Activated CD4-positive, alpha-beta T cell treated with anti-CD3 and anti-CD28 coated beads, Interleukin-2, amount 50 U/mL, for 4 hours (primary cell): ENCODE measurements at regions not wholly inside any gene's neighbourhood (a gene's known extent, or its start where the extent isn't known, plus 50 kb on each side); places are given as distances from the start of the nearest gene placed in this dataset.
"Not testable (repeated sequence)": the region's sequence is repeated elsewhere in the genome, so short reads cannot be mapped to it uniquely, and the experiment has no call there.

ENCODE experiments used
- DNase-seq, 2 experiments: peaks; one replicate each; pipeline ENCODE4 v3.0.0-alpha.2; 2020

DNA sequence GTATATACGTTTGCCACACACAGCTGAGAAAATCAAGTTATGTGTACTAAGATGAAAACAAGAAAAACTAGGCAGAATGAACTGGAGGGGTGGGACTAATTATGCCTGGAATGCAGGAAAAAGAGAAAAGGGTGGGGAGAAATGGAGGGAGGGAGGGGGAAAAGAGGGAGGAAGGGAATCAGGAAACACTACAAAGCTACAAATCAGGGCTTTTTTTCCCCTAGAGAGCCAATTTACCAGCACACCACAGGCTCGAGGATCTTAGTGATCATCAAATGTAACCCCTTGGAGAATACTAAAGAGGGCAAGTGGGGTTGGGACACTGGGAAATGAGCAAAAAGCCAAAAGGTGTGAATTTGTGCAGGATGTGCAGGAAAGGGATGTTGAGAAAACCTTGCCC lies 451.9 kb downstream of the SMARCA1 start:
- no peak for DNase-seq

DNA sequence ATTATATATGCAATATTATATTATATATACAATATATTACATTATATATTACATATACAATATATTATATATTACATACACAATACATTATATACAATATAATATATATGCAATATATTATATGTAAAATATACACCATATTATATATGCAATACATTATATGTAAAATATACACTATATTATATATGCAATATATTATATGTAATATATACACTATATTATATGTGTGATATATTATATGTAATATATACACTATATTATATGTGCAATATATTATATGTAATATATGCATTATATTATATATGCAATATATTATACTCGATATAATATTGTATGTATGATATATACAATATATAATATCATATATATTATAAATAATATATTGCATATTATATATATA lies 457.4 kb downstream of the SMARCA1 start:
- no peak for DNase-seq

DNA sequence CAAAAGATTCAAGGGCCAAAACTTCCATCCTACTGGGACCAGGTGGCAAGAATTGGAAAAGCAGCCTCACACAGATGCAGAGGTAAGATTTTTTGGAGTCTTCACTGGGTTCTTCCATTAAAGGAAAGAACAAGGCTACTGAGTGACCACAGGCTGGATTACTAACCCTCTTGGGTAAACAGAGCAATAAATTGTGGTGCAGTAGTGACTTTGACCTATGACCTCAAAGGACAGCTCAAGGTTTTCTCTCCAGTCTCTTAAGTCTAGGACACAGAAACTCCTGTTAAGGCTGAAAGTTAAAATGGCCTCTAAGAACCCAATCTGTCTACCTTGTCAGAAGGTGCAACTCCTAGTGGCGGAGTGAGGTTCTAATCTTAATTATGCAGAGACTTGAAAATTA lies 464.9 kb downstream of the SMARCA1 start:
- DNase-seq: no peak

GRCh38 chrX:129043138-129043537 lies 480.2 kb downstream of the SMARCA1 start:
- no peak for DNase-seq

DNA sequence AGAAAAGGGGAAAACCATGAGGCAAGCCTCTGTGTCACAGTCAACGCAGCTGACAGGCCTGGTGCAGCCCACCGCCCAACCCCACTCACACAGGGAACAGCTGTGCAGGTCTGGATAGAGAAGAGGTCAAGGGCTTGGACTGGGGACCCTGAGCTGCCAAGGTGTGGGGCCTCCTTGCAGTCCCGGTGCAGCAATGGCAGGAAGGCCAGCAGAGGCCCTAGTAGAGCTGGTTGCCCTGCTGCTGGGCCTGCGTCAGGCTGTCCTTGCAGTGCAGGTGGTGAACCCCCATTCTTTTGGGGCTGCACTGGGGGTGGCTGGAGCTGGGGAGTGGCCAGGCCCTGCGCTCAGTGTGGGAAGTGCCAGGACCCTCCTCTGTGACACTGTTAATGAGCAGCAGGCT lies 482.0 kb downstream of the SMARCA1 start:
- no peak for DNase-seq

DNA sequence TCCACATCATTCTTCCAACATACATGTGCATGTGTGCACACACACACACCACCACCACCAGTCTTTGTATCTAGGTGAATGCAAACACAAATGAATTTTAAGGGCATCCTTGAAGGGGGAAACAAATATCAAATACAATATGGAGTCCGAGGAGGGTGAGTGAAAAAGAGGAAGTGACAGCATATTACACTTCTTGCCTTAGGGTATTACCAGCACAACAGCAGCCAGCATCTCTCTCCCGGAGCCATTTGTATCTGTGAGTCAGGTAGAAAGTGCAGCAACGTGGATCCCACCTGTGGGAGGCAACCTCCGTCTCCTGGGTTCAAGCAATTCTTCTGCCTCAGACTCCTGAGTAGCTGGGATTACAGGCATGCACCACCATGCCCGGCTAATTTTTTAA lies 483.2 kb downstream of the SMARCA1 start:
- DNase-seq: no peak

GRCh38 chrX:129039176-129039575 lies 484.1 kb downstream of the SMARCA1 start:
- no peak for DNase-seq

DNA sequence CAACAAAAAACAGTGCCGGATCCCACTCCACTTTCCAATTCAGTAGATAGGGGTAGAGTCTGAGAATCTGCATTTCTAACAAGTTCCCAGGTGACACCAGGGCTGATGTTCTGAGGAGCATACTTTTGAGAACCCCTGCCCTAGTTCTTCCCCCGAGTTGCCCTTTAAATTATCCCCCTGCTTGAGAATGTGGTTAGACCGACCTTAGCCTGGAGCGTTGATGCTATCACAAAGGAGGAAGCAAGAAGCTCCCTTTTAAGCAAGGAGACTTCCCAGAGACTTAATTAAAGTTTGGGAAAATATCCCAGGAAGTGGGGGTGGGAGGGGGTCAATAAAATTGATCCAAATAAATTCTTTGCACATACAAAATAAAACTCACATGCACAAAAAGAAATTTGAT lies 485.9 kb downstream of the SMARCA1 start:
- no peak for DNase-seq

DNA sequence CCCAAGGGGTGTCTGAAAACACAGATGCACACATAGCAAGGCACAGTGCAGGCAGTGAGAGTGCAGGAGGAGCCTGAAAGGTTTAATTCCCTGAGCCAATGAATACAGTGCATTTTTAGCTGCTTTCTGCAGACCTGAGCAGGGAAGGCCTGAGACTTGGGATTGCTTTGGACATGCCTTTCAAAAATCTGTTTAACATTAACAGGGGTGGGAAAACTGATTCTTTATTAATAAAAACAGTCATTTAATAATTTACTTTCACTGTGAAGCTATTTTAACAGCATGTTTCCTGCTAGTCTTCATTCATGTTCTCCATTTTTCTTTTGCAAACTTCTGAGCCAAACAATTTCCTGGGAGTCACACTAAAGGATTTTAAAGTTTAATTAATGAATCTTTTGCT lies 488.1 kb downstream of the SMARCA1 start:
- DNase-seq: no peak

GRCh38 chrX:129034196-129034595 lies 489.1 kb downstream of the SMARCA1 start:
- no peak for DNase-seq

DNA sequence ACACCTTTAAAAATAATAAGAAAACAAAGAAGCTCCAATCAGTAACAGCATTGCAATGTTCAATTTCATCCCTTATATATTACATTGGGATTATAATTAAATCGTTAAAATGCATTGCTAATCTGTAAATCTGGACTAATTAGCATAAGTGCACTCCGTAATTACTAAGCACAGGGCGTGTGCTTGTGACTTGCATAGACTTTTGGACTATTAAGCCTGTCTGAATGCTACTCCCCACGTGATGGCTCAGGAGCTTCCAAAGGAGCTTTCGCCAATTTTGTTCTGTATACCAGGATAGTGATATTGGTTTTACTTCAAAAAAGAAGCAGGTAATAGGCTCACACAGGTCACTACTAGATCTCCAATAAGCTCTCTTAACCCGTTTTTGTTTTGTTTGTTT lies 497.1 kb downstream of the SMARCA1 start:
- no peak for DNase-seq

DNA sequence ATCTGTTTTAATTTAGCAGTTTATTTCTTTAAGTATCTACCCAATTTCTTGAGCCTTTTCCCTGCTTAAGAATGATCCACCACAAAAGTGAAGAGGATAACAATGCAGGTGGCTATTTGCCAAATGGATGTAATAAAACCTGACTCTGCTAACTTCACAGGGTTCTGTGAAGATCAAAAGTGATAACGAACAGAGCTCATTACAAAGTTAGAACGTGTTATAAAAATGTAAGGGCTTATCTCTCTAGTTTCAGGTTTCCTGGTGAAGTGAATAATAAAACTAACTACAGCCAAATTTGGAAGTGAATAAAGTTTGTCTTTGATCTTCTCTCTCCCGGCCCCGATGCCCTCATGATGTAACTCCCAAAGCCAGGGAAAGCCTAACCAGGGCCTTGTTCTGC lies 497.9 kb downstream of the SMARCA1 start:
- no peak for DNase-seq

- DNase-seq: no peak
Measured at GRCh38 chrX:129019412-129019811, 503.9 kb downstream of the SMARCA1 start.

DNA sequence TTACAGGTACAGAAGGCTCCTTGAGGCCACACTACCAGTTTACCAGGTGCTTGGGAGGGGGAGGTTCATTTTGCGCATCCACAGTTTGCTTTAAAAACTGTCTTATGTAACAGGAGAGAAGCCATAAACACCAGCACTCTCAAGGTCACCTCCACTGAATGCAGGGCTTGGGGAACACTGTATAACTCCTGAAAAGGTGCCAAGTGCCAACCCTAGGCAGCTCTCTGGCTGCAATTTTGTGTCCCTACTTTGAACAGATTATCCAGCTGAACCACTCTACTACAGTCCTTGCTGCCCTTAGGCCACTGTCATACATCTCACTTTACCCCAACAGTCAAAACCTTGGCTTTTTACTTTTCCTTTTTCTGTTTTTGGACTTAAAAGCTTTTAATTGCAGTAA lies 507.9 kb downstream of the SMARCA1 start:
- DNase-seq: no peak

- no peak for DNase-seq
Measured at GRCh38 chrX:129013574-129013973, 509.7 kb downstream of the SMARCA1 start.

DNA sequence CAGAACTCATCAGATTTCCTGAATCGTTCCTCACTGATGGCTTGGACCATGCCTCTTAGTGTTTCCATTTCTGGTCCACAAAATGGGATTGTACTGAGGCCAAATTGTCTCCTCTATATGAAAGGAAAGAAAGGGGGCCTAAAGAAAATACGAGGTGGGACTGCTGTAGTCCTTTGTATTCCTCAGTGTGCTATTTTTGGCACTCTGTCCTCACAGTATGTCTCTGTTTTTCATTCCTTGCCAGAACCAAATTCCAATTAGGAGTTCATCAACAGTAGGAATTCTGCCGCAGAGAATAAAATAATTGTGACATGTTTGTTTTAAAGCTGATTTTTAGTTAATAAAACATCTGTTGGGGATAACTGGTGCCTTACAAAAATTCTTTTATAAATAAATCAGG lies 515.7 kb downstream of the SMARCA1 start:
- no peak for DNase-seq

- no peak for DNase-seq
Measured at GRCh38 chrX:129006491-129006890, 516.8 kb downstream of the SMARCA1 start.

- DNase-seq: no peak
Measured at GRCh38 chrX:129000797-129001196, 522.5 kb downstream of the SMARCA1 start.

DNA sequence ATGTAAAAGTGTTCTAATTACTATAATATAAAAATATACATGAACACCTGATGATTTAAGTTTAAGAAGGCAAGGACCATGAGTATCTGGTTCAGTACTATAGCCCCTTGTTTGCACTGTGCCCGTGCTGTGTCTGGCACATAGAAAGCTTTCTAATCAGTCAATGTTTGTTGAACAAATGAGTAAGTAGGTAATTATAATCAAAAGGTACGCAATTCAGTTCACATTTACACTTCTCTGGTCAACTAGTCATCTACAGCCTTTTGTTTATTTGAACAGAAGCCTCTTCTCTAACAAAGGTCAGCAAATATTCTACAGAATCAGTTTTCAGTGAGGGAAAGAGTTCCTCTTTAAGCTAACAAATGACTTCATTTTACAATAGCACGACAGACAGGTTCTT lies 523.3 kb downstream of the SMARCA1 start:
- DNase-seq: no peak

- DNase-seq: no peak
Measured at GRCh38 chrX:128992107-128992971, 531.0 kb downstream of the SMARCA1 start.

GRCh38 chrX:128975745-128976144 lies 547.5 kb downstream of the SMARCA1 start:
- no peak for DNase-seq

GRCh38 chrX:128973033-128973432 lies 550.3 kb downstream of the SMARCA1 start:
- DNase-seq: no peak

- no peak for DNase-seq
Measured at GRCh38 chrX:128961290-128961689, 562.0 kb downstream of the SMARCA1 start.

GRCh38 chrX:128954697-128955096 lies 568.6 kb downstream of the SMARCA1 start:
- DNase-seq: not testable (repeated sequence)

DNA sequence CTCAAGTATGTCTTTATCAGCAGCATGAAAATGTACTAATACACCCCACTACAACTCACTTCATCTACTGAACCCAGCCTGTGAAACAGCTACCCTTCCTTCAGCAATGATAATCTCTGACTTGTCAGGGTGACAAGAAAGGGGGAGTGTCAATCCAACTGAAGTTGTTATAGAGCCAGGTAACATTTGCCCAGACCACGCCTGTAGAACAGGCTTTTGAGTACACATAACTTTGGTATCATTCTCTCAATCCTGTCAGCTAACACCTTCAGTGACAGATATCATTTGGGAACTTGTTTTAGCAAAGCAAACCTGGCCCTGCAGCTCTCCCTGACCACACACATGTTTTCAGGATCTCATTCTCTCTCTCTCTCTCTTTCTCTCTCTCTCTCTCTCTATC lies 592.2 kb downstream of the SMARCA1 start:
- DNase-seq: no peak
